ENCODE measurements at regions not wholly inside any gene's neighbourhood (a gene's known extent, or its start where the extent isn't known, plus 50 kb on each side); places are given as distances from the start of the nearest gene placed in this dataset.

GRCh38 chr3:177580437-177580836 is 383.2 kb upstream of the TBL1XR1 start:
- no peak for DNase-seq

GRCh38 chr3:177585271-177585670 is 388.0 kb upstream of the TBL1XR1 start:
- DNase-seq: no peak

GRCh38 chr3:177589041-177589650 is 391.9 kb upstream of the TBL1XR1 start:
- DNase-seq: no peak

- peak; percentile 19 for DNase-seq
These were observed 392.7 kb upstream of the TBL1XR1 start for GRCh38 chr3:177589911-177590381.

- DNase-seq: no peak
These were observed 393.5 kb upstream of the TBL1XR1 start for GRCh38 chr3:177590826-177591225.

GRCh38 chr3:177591379-177591778 is 394.1 kb upstream of the TBL1XR1 start:
- no peak for DNase-seq

GRCh38 chr3:177594096-177594495 is 396.8 kb upstream of the TBL1XR1 start:
- DNase-seq: no peak

GRCh38 chr3:177595530-177596188 is 398.4 kb upstream of the TBL1XR1 start:
- no peak for DNase-seq

GRCh38 chr3:177596248-177596815 is 399.1 kb upstream of the TBL1XR1 start:
- no peak for DNase-seq

GRCh38 chr3:177596816-177597271 is 399.6 kb upstream of the TBL1XR1 start:
- DNase-seq: peak; percentile 58

- DNase-seq: peak; percentile 92
These were observed 400.2 kb upstream of the TBL1XR1 start for GRCh38 chr3:177597311-177598096.

- no peak for DNase-seq
These were observed 401.0 kb upstream of the TBL1XR1 start for GRCh38 chr3:177598097-177598833.

GRCh38 chr3:177599326-177599725 is 402.0 kb upstream of the TBL1XR1 start:
- DNase-seq: no peak

GRCh38 chr3:177599837-177600236 is 402.6 kb upstream of the TBL1XR1 start:
- DNase-seq: no peak

GRCh38 chr3:177600411-177600810 is 403.1 kb upstream of the TBL1XR1 start:
- DNase-seq: no peak

GRCh38 chr3:177601152-177601551 is 403.9 kb upstream of the TBL1XR1 start:
- no peak for DNase-seq

- DNase-seq: no peak
These were observed 405.4 kb upstream of the TBL1XR1 start for GRCh38 chr3:177602601-177603147.

- DNase-seq: no peak
These were observed 405.9 kb upstream of the TBL1XR1 start for GRCh38 chr3:177603148-177603603.

- DNase-seq: no peak
These were observed 406.9 kb upstream of the TBL1XR1 start for GRCh38 chr3:177604181-177604580.

- DNase-seq: no peak
These were observed 409.6 kb upstream of the TBL1XR1 start for GRCh38 chr3:177606891-177607290.

- no peak for DNase-seq
These were observed 410.3 kb upstream of the TBL1XR1 start for GRCh38 chr3:177607589-177607988.

- DNase-seq: no peak
These were observed 411.2 kb upstream of the TBL1XR1 start for GRCh38 chr3:177608443-177608842.
